Ectodermal cell (in vitro differentiated cells): ENCODE measurements at regions not wholly inside any gene's neighbourhood (a gene's known extent, or its start where the extent isn't known, plus 50 kb on each side); places are given as distances from the start of the nearest gene placed in this dataset.

Experiments
- H3K27ac ChIP-seq: 2 replicates; pipeline ENCODE4 v1.7.0; 2013; ENCODE audit warnings: mild to moderate bottlenecking, low read depth, low read length; ENCODE audit not compliant: insufficient read depth, poor library complexity, severe bottlenecking
- H3K27me3 ChIP-seq: 2 replicates; pipeline ENCODE4 v1.7.0; 2013; ENCODE audit warnings: mild to moderate bottlenecking, low read length; ENCODE audit not compliant: insufficient read depth, control insufficient read depth, poor library complexity, severe bottlenecking
- H3K36me3 ChIP-seq: one replicate; pipeline ENCODE4 v1.7.0; 2013; ENCODE audit warnings: low read length; ENCODE audit not compliant: control insufficient read depth, insufficient read depth
- H3K4me1 ChIP-seq: one replicate; pipeline ENCODE4 v1.7.0; 2013; ENCODE audit warnings: low read length; ENCODE audit not compliant: control insufficient read depth, insufficient read depth
- H3K4me3 ChIP-seq: 2 replicates; pipeline ENCODE4 v1.7.0; 2013; ENCODE audit warnings: low read depth, low read length, control low read depth; ENCODE audit not compliant: insufficient read depth
- H3K9me3 ChIP-seq: 2 replicates; pipeline ENCODE4 v1.7.0; 2013; ENCODE audit warnings: mild to moderate bottlenecking, low read length, moderate library complexity; ENCODE audit not compliant: control insufficient read depth
- WGBS, 2 experiments: methylation state at CpG; one replicate each; pipeline ENCODE4 v1.1.7; 2013; ENCODE audit warnings: missing lambda C conversion rate in 2 of 2; 5-methylcytosine and 5-hydroxymethylcytosine counted together

DNA sequence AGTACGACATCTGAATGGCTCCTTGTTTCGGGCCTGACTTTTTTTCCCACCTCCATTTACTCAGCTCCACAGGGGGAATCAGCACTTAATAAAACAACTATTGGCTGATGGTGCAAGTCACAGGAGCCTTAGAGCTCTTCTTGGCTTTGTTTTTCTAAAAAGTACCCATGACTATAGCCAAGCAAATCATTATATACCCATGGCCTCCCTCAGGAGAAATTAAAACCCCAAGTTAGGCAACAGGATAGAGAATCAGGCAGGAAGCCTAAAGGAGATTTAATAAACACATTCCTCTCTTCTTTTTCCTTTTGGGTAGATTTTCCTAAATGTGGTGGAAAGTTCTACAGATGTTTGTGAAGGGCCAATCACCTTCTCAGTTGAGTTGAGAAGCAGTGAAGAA lies 91.9 kb upstream of the RBPJ start:
- Histone ChIP-seq H3K4me3 (no peak overlapping the region), H3K36me3 (no peaks in the 10 kb centered on the region), H3K27me3 (no peaks in the 10 kb centered on the region), H3K4me1 (peaks cover 8% of the 10 kb centered on the region), H3K9me3 (peaks cover 2% of the 10 kb centered on the region), H3K27ac (no peak overlapping the region)
- 82 to 88% methylated on average over 2 of the region's 2 CpGs for WGBS, 2 experiments

DNA sequence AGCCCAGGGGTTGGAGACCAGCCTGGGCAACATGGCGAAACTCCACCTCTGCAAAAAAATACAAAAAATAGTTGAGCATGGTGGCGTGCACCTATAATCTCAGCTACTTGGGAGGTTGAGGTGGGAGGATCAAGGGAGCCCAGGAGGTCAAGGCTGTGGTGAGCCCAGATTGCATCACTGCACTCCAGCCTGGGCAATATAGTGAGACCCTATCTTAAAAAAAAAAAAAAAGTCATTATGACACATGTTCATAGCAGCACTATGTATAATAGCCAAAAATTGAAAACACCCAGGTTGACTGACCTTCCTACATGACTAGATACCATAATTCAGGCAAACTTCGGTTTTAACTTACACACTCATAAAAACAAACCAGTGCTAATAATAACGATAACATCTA lies 90.8 kb upstream of the RBPJ start:
- Histone ChIP-seq H3K4me3 (no peak overlapping the region), H3K36me3 (no peaks in the 10 kb centered on the region), H3K27ac (no peak overlapping the region), H3K9me3 (peaks cover 2% of the 10 kb centered on the region), H3K27me3 (no peaks in the 10 kb centered on the region), H3K4me1 (peaks cover 8% of the 10 kb centered on the region)
- whole genome bisulfite sequencing, 2 experiments = 91 to 95% methylated on average over 4 of the region's 4 CpGs

DNA sequence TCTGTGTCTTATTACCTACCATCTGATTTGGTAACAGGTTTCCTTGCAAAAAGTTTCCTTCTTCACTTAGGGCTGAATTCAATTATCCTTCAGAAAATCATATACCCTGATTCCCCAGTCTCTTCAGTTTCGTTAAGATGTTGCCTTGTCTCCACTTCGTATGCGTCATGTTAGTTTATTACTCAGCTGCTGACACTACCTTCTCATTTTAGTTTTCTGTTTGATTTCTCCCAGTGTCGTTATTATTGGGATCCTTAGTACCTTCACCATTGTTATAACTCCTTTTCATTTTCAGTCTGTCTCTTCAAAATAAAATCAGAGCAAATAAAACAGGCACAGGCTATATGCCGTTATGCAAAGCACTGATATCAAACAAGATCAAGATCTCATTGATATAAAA lies 87.5 kb upstream of the RBPJ start:
- H3K4me3 ChIP-seq = no peak overlapping the region
- no peaks in the 10 kb centered on the region for H3K27me3 ChIP-seq
- 93 to 97% methylated on average over 5 of the region's 5 CpGs for WGBS, 2 experiments
- no peaks in the 10 kb centered on the region for H3K9me3 ChIP-seq
- peaks cover 9% of the 10 kb centered on the region for H3K4me1 ChIP-seq
- no peaks in the 10 kb centered on the region for H3K36me3 ChIP-seq
- no peak overlapping the region for H3K27ac ChIP-seq

DNA sequence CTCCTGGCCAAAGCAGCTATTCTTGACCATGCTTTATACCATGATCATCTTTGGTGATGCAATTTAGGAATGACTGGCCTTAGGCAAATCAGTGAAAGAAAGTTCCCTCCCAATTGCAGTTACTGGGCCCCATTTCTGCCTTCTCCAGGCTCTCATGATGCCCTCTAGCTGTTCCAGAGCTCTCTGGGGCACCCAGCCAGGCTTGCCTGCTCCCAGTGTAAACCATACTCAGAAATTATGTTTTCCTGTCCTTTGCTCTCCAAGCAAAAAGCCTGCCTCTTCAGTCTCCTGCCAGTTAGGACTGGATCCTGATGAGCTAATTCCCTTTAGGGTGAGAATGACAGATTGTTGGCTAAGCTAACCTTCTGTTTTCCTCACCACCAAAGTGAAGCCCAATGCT lies 85.3 kb upstream of the RBPJ start:
- Histone ChIP-seq H3K9me3 (no peaks in the 10 kb centered on the region), H3K36me3 (no peaks in the 10 kb centered on the region), H3K27ac (no peak overlapping the region), H3K4me3 (no peak overlapping the region), H3K27me3 (no peaks in the 10 kb centered on the region), H3K4me1 (peaks cover 22% of the 10 kb centered on the region)

DNA sequence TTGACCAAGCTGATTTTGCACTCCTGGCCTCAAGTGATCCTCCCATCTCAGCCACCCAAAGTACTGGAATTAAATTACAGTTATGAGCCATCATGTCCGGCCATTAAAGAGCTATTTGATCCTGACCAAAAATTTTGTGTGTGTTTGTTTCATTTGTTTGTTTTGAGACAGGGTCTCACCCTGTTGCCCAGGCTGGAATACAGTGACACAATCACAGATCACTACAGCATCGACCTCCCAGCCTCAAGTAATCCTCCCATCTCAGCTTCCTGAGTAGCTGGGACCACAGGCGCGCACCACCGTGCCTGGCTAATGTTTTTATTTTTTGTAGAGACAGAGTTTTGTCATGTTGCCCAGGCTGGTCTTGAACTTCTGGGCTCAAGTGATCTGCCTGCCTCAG lies 82.9 kb upstream of the RBPJ start:
- 88 to 97% methylated on average over 5 of the region's 5 CpGs for WGBS, 2 experiments

DNA sequence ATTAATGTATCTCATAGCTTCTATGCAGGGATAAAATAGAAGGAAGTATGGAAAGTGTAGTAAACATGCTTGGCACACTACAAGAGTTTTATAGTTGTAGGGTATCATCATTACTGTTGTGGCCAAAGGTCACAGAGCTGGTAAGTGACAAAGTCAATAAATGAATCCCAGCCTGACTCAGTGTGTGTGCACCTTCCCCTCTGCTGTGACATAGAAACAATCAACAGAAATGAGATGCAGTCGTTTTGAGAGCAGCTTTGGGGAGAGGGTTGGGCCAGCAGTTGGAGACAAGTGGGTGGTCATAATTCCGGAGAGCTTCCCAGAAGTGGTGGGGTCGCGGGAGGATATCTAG lies 82.4 kb upstream of the RBPJ start:
- 12 to 14% methylated on average over 4 of the region's 4 CpGs for WGBS, 2 experiments
- Histone ChIP-seq H3K27ac (peak overlapping the region; percentile 91), H3K9me3 (no peaks in the 10 kb centered on the region), H3K4me1 (peaks cover 22% of the 10 kb centered on the region), H3K4me3 (no peak overlapping the region), H3K27me3 (no peaks in the 10 kb centered on the region), H3K36me3 (no peaks in the 10 kb centered on the region)

More for the DNA sequence above, 82.9 kb upstream of the RBPJ start:
- no peaks in the 10 kb centered on the region for H3K27me3 ChIP-seq
- peak overlapping the region; percentile 91 for H3K27ac ChIP-seq
- H3K36me3 ChIP-seq = no peaks in the 10 kb centered on the region
- H3K9me3 ChIP-seq = no peaks in the 10 kb centered on the region
- H3K4me1 ChIP-seq = peaks cover 22% of the 10 kb centered on the region
- no peak overlapping the region for H3K4me3 ChIP-seq

DNA sequence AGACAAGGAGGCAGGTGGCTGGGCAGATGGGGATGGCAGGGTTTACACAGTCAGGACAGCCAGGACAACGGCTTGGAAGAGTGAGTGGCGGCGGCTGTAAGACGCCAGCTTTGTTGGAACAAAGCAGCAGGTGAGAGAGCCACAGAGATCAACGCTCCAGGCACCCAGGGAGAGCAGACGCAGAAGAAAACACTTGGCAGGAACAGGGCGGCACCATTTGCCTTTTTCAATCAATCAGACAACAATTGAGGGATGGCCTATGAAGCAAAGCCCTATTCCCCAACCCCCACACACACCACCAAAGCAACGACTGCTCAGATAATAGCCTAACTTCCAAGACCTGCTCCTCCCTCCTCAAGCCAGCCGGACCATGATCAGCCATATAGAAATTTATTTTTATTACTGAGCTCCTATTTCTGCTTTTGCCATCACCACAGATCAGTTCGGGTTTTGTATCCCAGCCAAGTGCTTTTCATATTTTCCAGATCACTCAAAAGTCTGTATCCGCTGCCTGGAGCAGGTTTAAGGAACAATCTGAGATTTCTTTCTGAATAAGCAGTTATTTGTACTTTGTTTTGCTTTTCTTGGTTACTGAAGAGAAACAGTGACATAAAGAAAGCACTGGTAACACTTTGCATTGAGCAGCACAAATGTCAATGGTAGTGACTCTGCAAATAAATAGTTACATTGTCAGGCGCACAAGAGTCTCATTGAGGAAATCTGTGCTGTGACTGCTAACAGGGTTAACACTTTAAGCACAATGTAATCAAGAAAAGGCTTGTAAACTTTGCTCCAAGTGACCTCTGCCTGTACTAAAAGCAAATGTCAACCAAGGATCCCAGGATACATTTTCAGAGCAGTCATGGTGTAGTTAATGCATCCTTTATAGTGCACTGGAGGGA lies 81.8 kb upstream of the RBPJ start:
- no peaks in the 10 kb centered on the region for H3K9me3 ChIP-seq
- H3K4me1 ChIP-seq = peaks cover 22% of the 10 kb centered on the region
- 18 to 22% methylated on average over 12 of the region's 12 CpGs for WGBS, 2 experiments
- H3K4me3 ChIP-seq = no peak overlapping the region
- H3K27me3 ChIP-seq = no peaks in the 10 kb centered on the region
- H3K36me3 ChIP-seq = no peaks in the 10 kb centered on the region
- peak overlapping the region; percentile 91 for H3K27ac ChIP-seq

DNA sequence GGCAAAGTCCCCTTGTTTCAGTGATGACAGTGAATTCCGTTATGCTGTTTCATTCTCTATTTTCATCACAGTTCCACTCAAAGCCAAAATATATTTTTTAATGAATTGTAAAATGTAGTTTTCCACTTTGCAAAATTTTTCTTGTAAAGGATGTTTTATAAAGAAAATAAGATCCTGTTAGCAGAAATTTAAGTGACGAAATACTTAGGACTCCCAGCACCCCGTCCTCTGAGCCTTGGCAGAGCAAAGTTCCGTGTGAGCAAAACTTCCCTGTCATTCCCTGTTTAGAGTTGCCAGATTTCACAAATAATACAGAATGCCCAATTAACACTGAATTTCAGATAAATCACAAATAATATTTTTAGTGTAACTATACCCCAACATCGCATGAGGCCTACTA lies 81.0 kb upstream of the RBPJ start:
- Histone ChIP-seq H3K4me3 (no peak overlapping the region), H3K27me3 (no peaks in the 10 kb centered on the region), H3K36me3 (no peaks in the 10 kb centered on the region), H3K9me3 (no peaks in the 10 kb centered on the region), H3K27ac (peak overlapping the region; percentile 91), H3K4me1 (peaks cover 22% of the 10 kb centered on the region)
- 84 to 87% methylated on average over 4 of the region's 5 CpGs for WGBS, 2 experiments

DNA sequence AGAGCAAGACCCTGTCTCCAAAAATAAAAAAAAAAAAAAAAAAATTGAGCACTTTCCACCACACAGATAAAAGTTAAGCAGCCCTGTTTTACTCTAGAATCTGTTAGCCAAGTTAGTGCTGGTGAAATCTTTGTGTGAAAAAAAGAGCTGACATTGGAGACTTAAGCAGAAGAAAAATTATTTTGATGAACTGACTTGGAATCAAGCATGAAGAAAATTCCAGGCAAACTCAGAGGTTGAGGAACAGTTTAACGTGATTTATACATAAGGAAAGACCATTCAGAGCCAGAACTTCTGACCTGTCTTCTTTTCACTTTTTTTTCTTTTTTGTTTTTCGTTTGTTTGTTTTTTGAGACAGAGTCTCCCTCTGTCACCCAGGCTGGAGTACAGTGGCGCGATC lies 79.6 kb upstream of the RBPJ start:
- H3K27ac ChIP-seq = no peak overlapping the region

DNA sequence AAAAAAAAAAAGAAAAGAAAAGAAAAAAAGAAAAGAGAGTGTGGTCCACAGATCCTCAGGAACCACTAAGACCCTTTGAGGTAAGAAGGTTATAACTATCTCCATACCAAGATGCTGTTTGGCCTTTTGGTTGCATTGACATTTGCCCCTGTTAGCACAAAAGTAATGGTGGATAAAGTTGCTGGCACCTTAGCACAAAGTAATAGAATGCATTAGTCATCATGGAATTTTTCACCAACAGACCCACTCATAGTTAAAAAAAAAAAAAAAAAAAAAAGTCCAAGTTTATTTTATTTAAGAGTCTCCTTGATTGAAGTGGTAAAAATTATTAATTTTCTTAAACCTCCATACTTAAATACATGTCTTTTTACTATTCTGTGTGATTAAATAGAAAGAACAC lies 78.4 kb upstream of the RBPJ start:
- Histone ChIP-seq H3K9me3 (no peaks in the 10 kb centered on the region), H3K27ac (no peak overlapping the region), H3K36me3 (no peaks in the 10 kb centered on the region), H3K4me3 (no peak overlapping the region), H3K27me3 (no peaks in the 10 kb centered on the region), H3K4me1 (peaks cover 21% of the 10 kb centered on the region)

More for the DNA sequence above, 79.6 kb upstream of the RBPJ start:
- Histone ChIP-seq H3K4me3 (no peak overlapping the region), H3K36me3 (no peaks in the 10 kb centered on the region), H3K4me1 (peaks cover 22% of the 10 kb centered on the region), H3K9me3 (no peaks in the 10 kb centered on the region), H3K27me3 (no peaks in the 10 kb centered on the region)
- WGBS, 2 experiments = 92 to 93% methylated on average over 4 of the region's 4 CpGs
